ENCODE measurements at regions not wholly inside any gene's neighbourhood (a gene's known extent, or its start where the extent isn't known, plus 50 kb on each side); places are given as distances from the start of the nearest gene placed in this dataset.

DNA sequence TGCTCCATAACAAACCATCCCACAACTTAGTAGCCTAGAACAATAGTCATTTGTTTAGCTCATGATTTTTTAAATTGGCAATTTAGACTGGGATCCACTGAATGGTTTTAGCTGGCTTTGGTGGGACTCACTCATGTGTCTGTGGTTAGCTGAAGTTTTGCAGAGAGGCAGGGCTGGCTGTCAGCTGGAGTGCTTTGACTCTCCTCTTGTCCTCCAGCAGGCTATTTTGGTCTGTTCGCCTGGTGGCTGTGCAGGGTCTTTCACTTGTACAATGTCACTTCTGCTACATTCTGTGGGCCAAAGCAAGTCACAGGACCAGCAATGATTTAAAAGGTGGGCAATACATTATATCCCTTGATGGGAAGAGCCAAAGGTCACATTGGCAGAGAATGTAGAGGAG lies 1146.5 kb downstream of the ROBO2 start:
- no peak overlapping the region for H3K4ac ChIP-seq (ENCODE audit: low read depth in 1 of 2, low read length in 2 of 2)
- WGBS: 78% methylated on average over 1 of the region's 1 CpG

DNA sequence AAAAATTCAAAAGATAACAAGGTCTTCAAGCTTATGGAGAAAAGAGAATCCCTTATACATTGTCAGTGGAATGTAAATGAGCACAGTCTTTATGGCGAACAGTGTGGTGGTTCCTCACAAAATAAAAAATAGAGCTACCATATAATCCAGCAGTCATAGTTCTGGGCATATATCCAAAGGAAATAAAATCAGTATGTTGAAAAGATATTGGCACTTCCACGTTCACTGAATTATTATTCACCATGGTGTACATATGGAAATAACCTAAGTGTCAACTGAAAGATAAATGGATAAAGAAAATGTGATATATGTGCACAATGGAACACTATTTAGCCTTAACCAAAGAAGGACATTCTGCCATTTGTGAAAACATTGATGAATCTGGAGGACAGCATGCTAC lies 1161.2 kb downstream of the ROBO2 start:
- no peaks in the 10 kb centered on the region for H3K9me3 ChIP-seq (ENCODE audit: control insufficient read depth, low read length)
- WGBS: no CpG with 5 or more reads among the region's 2 CpGs

More for the DNA sequence above, 1146.5 kb downstream of the ROBO2 start:
- no peak overlapping the region for H3K18ac ChIP-seq (ENCODE audit: low read depth in 1 of 2, low read length in 2 of 2)
- H3K27ac ChIP-seq (ENCODE audit: low read length, poor library complexity, severe bottlenecking): no peak overlapping the region
- H3K79me1 ChIP-seq (replicated peaks; ENCODE audit: low read length, poor library complexity, severe bottlenecking): no peaks in the 10 kb centered on the region
- H2BK12ac ChIP-seq (ENCODE audit: low read length in 2 of 2): no peak overlapping the region
- H3K14ac ChIP-seq (ENCODE audit: low read length in 2 of 2): no peak overlapping the region
- no peaks in the 10 kb centered on the region for H3K4me1 ChIP-seq (ENCODE audit: control insufficient read depth, insufficient read depth, low read depth, low read length)
- no peak overlapping the region for H3K4me3 ChIP-seq (ENCODE audit: insufficient read depth in 1 of 2, low read depth in 1 of 2, low read length in 2 of 2)
- H2BK15ac ChIP-seq (ENCODE audit: low read depth, poor library complexity, severe bottlenecking): no peak overlapping the region
- no peak overlapping the region for H3K9ac ChIP-seq (ENCODE audit: low read length)
- no peak for DNase-seq
- H4K8ac ChIP-seq (ENCODE audit: low read length): no peak overlapping the region
- no peak overlapping the region for H3K23ac ChIP-seq (ENCODE audit: low read length in 2 of 2)
- no peak overlapping the region for H2AK5ac ChIP-seq (ENCODE audit: low read length, severe bottlenecking)
- no peaks in the 10 kb centered on the region for H3K27me3 ChIP-seq (ENCODE audit: control insufficient read depth in 1 of 2, insufficient read depth in 1 of 2, low read length in 2 of 2)
- H3K36me3 ChIP-seq (ENCODE audit: control insufficient read depth in 1 of 2, insufficient read depth in 2 of 2, low read depth in 1 of 2, low read length in 2 of 2): no peaks in the 10 kb centered on the region
- no peak overlapping the region for H3K4me2 ChIP-seq (ENCODE audit: low read length, poor library complexity, severe bottlenecking)
- H2AFZ ChIP-seq (ENCODE audit: low read depth, low read length): no peak overlapping the region
- peaks cover 15% of the 10 kb centered on the region for H3K9me3 ChIP-seq (ENCODE audit: control insufficient read depth, low read length)
- H2BK120ac ChIP-seq (ENCODE audit: low read depth, low read length): no peak overlapping the region
- no peak overlapping the region for H4K91ac ChIP-seq (ENCODE audit: low read length)
- H2BK5ac ChIP-seq (ENCODE audit: low read depth, low read length, poor library complexity, severe bottlenecking): no peak overlapping the region

DNA sequence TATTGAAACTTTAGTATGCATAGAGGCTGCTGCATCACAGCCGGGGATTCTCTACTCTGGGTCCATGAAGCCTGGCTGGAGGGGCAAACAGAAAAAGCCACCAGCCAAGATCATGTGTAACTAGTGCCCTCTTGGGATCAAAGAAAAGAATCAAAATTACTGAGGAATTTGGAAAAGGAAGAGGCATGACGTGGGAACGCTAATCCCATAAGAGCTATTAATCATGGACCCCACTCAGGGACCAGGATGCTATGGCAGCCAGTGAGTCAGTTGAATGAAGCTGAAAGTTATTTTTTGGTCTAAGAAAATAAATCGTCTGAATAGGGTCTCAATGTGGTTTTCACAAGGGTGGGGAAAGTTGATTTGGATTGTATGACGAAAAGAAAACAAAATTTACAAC lies 1165.1 kb downstream of the ROBO2 start:
- no peak overlapping the region for H3K27ac ChIP-seq (ENCODE audit: low read length, poor library complexity, severe bottlenecking)
- H3K4ac ChIP-seq (ENCODE audit: low read depth in 1 of 2, low read length in 2 of 2): no peak overlapping the region
- H2BK15ac ChIP-seq (ENCODE audit: low read depth, poor library complexity, severe bottlenecking): no peak overlapping the region
- no peak overlapping the region for H3K14ac ChIP-seq (ENCODE audit: low read length in 2 of 2)
- no peak overlapping the region for H2BK12ac ChIP-seq (ENCODE audit: low read length in 2 of 2)
- no peak overlapping the region for H2AFZ ChIP-seq (ENCODE audit: low read depth, low read length)
- no peak overlapping the region for H4K91ac ChIP-seq (ENCODE audit: low read length)
- H3K4me1 ChIP-seq (ENCODE audit: control insufficient read depth, insufficient read depth, low read depth, low read length): no peaks in the 10 kb centered on the region
- peak overlapping the region; percentile 35 for H3K4me2 ChIP-seq (ENCODE audit: low read length, poor library complexity, severe bottlenecking)
- H3K23ac ChIP-seq (ENCODE audit: low read length in 2 of 2): no peak overlapping the region
- no peaks in the 10 kb centered on the region for H3K36me3 ChIP-seq (ENCODE audit: control insufficient read depth in 1 of 2, insufficient read depth in 2 of 2, low read depth in 1 of 2, low read length in 2 of 2)
- no peaks in the 10 kb centered on the region for H3K27me3 ChIP-seq (ENCODE audit: control insufficient read depth in 1 of 2, insufficient read depth in 1 of 2, low read length in 2 of 2)
- no peak overlapping the region for H4K8ac ChIP-seq (ENCODE audit: low read length)
- H3K9ac ChIP-seq (ENCODE audit: low read length): no peak overlapping the region
- H2AK5ac ChIP-seq (ENCODE audit: low read length, severe bottlenecking): no peak overlapping the region
- no peak overlapping the region for H3K18ac ChIP-seq (ENCODE audit: low read depth in 1 of 2, low read length in 2 of 2)
- no peaks in the 10 kb centered on the region for H3K79me1 ChIP-seq (replicated peaks; ENCODE audit: low read length, poor library complexity, severe bottlenecking)
- H2BK5ac ChIP-seq (ENCODE audit: low read depth, low read length, poor library complexity, severe bottlenecking): no peak overlapping the region
- no peak overlapping the region for H2BK120ac ChIP-seq (ENCODE audit: low read depth, low read length)
- DNase-seq: peak; percentile 74
- no peak overlapping the region for H3K4me3 ChIP-seq (ENCODE audit: insufficient read depth in 1 of 2, low read depth in 1 of 2, low read length in 2 of 2)
- WGBS: 6% methylated on average over 3 of the region's 5 CpGs
- no peaks in the 10 kb centered on the region for H3K9me3 ChIP-seq (ENCODE audit: control insufficient read depth, low read length)

More for the DNA sequence above, 1161.2 kb downstream of the ROBO2 start:
- H3K36me3 ChIP-seq (ENCODE audit: control insufficient read depth in 1 of 2, insufficient read depth in 2 of 2, low read depth in 1 of 2, low read length in 2 of 2): no peaks in the 10 kb centered on the region
- no peak overlapping the region for H2AFZ ChIP-seq (ENCODE audit: low read depth, low read length)
- H3K9ac ChIP-seq (ENCODE audit: low read length): no peak overlapping the region
- H3K4me3 ChIP-seq (ENCODE audit: insufficient read depth in 1 of 2, low read depth in 1 of 2, low read length in 2 of 2): no peak overlapping the region
- no peaks in the 10 kb centered on the region for H3K79me1 ChIP-seq (replicated peaks; ENCODE audit: low read length, poor library complexity, severe bottlenecking)
- no peak overlapping the region for H3K4me2 ChIP-seq (ENCODE audit: low read length, poor library complexity, severe bottlenecking)
- no peak overlapping the region for H3K27ac ChIP-seq (ENCODE audit: low read length, poor library complexity, severe bottlenecking)
- no peak overlapping the region for H4K91ac ChIP-seq (ENCODE audit: low read length)
- no peak overlapping the region for H2BK120ac ChIP-seq (ENCODE audit: low read depth, low read length)
- H3K27me3 ChIP-seq (ENCODE audit: control insufficient read depth in 1 of 2, insufficient read depth in 1 of 2, low read length in 2 of 2): no peaks in the 10 kb centered on the region
- no peak overlapping the region for H2BK5ac ChIP-seq (ENCODE audit: low read depth, low read length, poor library complexity, severe bottlenecking)
- no peak overlapping the region for H4K8ac ChIP-seq (ENCODE audit: low read length)
- H2BK15ac ChIP-seq (ENCODE audit: low read depth, poor library complexity, severe bottlenecking): no peak overlapping the region
- no peak overlapping the region for H3K4ac ChIP-seq (ENCODE audit: low read depth in 1 of 2, low read length in 2 of 2)
- no peak overlapping the region for H2AK5ac ChIP-seq (ENCODE audit: low read length, severe bottlenecking)
- no peak overlapping the region for H3K18ac ChIP-seq (ENCODE audit: low read depth in 1 of 2, low read length in 2 of 2)
- H3K14ac ChIP-seq (ENCODE audit: low read length in 2 of 2): no peak overlapping the region
- no peak overlapping the region for H2BK12ac ChIP-seq (ENCODE audit: low read length in 2 of 2)
- no peak for DNase-seq
- H3K23ac ChIP-seq (ENCODE audit: low read length in 2 of 2): no peak overlapping the region
- H3K4me1 ChIP-seq (ENCODE audit: control insufficient read depth, insufficient read depth, low read depth, low read length): no peaks in the 10 kb centered on the region

DNA sequence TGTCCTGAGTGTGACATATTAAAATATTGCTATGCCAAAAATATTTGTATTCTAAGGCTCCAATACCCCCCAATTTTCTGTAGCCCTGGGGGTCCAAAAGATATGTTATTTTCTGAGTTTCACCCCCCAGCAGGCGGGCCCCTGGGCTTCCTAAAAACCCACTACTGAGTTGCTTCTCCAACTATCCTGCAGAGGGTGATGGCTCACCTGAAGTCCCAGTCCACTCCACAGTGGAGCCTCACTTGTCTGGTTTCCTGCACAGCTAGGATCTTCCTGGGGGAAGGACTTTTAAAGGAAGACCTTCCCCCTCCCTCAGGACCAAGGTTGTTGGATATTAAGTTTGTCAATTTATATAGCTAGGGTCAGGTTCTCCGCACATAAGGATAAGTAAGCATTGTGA lies 1181.4 kb downstream of the ROBO2 start:
- Histone ChIP-seq H3K9ac (ENCODE audit: low read length) (no peak overlapping the region), H3K14ac (ENCODE audit: low read length in 2 of 2) (no peak overlapping the region), H3K79me1 (replicated peaks; ENCODE audit: low read length, poor library complexity, severe bottlenecking) (no peaks in the 10 kb centered on the region), H3K4ac (ENCODE audit: low read depth in 1 of 2, low read length in 2 of 2) (no peak overlapping the region), H3K27ac (ENCODE audit: low read length, poor library complexity, severe bottlenecking) (no peak overlapping the region), H4K91ac (ENCODE audit: low read length) (no peak overlapping the region), H2BK5ac (ENCODE audit: low read depth, low read length, poor library complexity, severe bottlenecking) (no peak overlapping the region), H3K18ac (ENCODE audit: low read depth in 1 of 2, low read length in 2 of 2) (no peak overlapping the region), H3K4me2 (ENCODE audit: low read length, poor library complexity, severe bottlenecking) (no peak overlapping the region), H2AK5ac (ENCODE audit: low read length, severe bottlenecking) (no peak overlapping the region), H3K36me3 (ENCODE audit: control insufficient read depth in 1 of 2, insufficient read depth in 2 of 2, low read depth in 1 of 2, low read length in 2 of 2) (no peaks in the 10 kb centered on the region), H2BK12ac (ENCODE audit: low read length in 2 of 2) (no peak overlapping the region), H3K4me3 (ENCODE audit: insufficient read depth in 1 of 2, low read depth in 1 of 2, low read length in 2 of 2) (no peak overlapping the region), H3K4me1 (ENCODE audit: control insufficient read depth, insufficient read depth, low read depth, low read length) (no peaks in the 10 kb centered on the region), H2AFZ (ENCODE audit: low read depth, low read length) (no peak overlapping the region), H3K27me3 (ENCODE audit: control insufficient read depth in 1 of 2, insufficient read depth in 1 of 2, low read length in 2 of 2) (no peaks in the 10 kb centered on the region), H3K23ac (ENCODE audit: low read length in 2 of 2) (no peak overlapping the region), H3K9me3 (ENCODE audit: control insufficient read depth, low read length) (no peaks in the 10 kb centered on the region), H2BK120ac (ENCODE audit: low read depth, low read length) (no peak overlapping the region), H4K8ac (ENCODE audit: low read length) (no peak overlapping the region), H2BK15ac (ENCODE audit: low read depth, poor library complexity, severe bottlenecking) (no peak overlapping the region)
- no peak for DNase-seq
- 77% methylated on average over 2 of the region's 2 CpGs for WGBS
